A673 (cell line): ENCODE measurements at regions not wholly inside any gene's neighbourhood (a gene's known extent, or its start where the extent isn't known, plus 50 kb on each side); places are given as distances from the start of the nearest gene placed in this dataset.

Experiments
- BruUV-seq: library from RNA; stranded (reverse); fragments of 400-500 nt; replicated peaks from 2 replicates; lab custom pipeline; 2021; lab: Mats Ljungman, UMichigan
- CTCF ChIA-PET: fragments of 300-600 bp; sonication (Branson Sonifier 250); formaldehyde crosslinking; loops from one replicate; lab custom pipeline; 2022; ENCODE audit warnings: antibody characterized with exemption; lab: Charles Lee
- POLR2A ChIA-PET: fragments of 300-600 bp; sonication (Branson Sonifier 250); formaldehyde crosslinking; loops from one replicate; lab custom pipeline; 2022; ENCODE audit warnings: antibody characterized with exemption; ENCODE audit not compliant: low non-redundant PET; lab: Charles Lee
- DNase-seq: peaks from one replicate; pipeline ENCODE4 v3.0.0-alpha.2; 2015; ENCODE audit warnings: low spot score
- H3K27ac ChIP-seq: fragments of 200-600 bp; sonication (generic); 2 replicates; pipeline ENCODE4 v1.5.1; 2016; ENCODE audit warnings: mixed run types, low read depth, mild to moderate bottlenecking, mixed read lengths, antibody characterized with exemption, low read length; ENCODE audit not compliant: poor library complexity, severe bottlenecking
- H3K27me3 ChIP-seq: fragments of 200-600 bp; sonication (generic); replicated peaks from 2 replicates; pipeline ENCODE4 v1.6.1; 2017; ENCODE audit warnings: mixed run types, low read depth, mild to moderate bottlenecking, mixed read lengths, antibody characterized with exemption, low read length; ENCODE audit not compliant: insufficient read depth, poor library complexity
- H3K36me3 ChIP-seq: fragments of 200-600 bp; sonication (generic); 2 replicates; pipeline ENCODE4 v1.6.1; 2016; ENCODE audit warnings: mixed run types, mild to moderate bottlenecking, mixed read lengths, antibody characterized with exemption, low read length; ENCODE audit not compliant: insufficient read depth, poor library complexity, severe bottlenecking
- H3K4me1 ChIP-seq: fragments of 200-600 bp; sonication (generic); 2 replicates; pipeline ENCODE4 v1.6.1; 2017; ENCODE audit warnings: mixed run types, mild to moderate bottlenecking, mixed read lengths, antibody characterized with exemption, low read length; ENCODE audit not compliant: insufficient read depth, poor library complexity, severe bottlenecking
- H3K4me3 ChIP-seq: fragments of 200-600 bp; sonication (generic); 2 replicates; pipeline ENCODE4 v1.5.1; 2016; ENCODE audit warnings: low read depth, mixed run types, mild to moderate bottlenecking, mixed read lengths, low read length; ENCODE audit not compliant: poor library complexity, severe bottlenecking
- H3K9me3 ChIP-seq: fragments of 200-600 bp; sonication (generic); 2 replicates; pipeline ENCODE4 v1.6.1; 2016; ENCODE audit warnings: mixed run types, low read depth, mild to moderate bottlenecking, mixed read lengths, antibody characterized with exemption, low read length; ENCODE audit not compliant: poor library complexity, severe bottlenecking
- EZH2 ChIP-seq: fragments of 200-600 bp; sonication (generic); IDR thresholded peaks from 2 replicates; pipeline ENCODE4 v1.6.1; 2017; ENCODE audit warnings: borderline replicate concordance, low read depth, mild to moderate bottlenecking, mixed read lengths, antibody characterized with exemption, low read length; ENCODE audit not compliant: poor library complexity, severe bottlenecking
- intact Hi-C: fragments of 100-400 bp; cut with micrococcal nuclease; formaldehyde crosslinking; loops from one replicate; pipeline ENCODE4 v1.10.0; 2022; ENCODE audit not compliant: unreplicated experiment
- TF ChIP-seq, protein P1 (sequence below): fragments of 300-800, 200-600 bp; sonication (generic); conservative IDR thresholded peaks from 2 replicates; pipeline ENCODE4 v1.5.1; 2017; ENCODE audit warnings: low read depth, mild to moderate bottlenecking, antibody characterized with exemption, low read length, moderate library complexity, mixed read lengths

DNA sequence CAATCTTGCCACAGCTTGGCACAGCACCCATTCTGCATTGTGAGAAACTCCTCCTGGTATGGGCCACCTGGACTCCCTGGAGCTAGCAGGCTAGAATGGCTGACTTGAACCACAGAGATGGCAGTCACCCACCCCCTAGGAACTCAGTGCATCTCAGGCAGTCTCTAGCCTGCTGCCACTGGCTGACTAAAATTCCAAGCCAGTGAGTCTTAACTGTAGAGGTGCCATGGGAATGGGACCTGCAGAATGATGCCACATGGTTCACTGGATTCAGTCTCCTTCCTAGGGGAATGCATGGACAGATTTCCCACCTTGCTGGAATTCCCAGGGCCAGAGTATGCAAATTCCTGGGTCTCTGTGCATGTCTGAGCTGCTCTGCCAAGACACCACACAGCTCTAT lies 382.9 kb downstream of the MAN2A1 start:
- H3K9me3 ChIP-seq: no peaks in the 10 kb centered on the region
- BruUV-seq: no TSS peak
- ChIA-PET CTCF (no interaction called here), POLR2A (no interaction called here)
- H3K27me3 ChIP-seq: no peaks in the 10 kb centered on the region
- no peak overlapping the region for H3K27ac ChIP-seq
- TF ChIP-seq, protein P1, sequence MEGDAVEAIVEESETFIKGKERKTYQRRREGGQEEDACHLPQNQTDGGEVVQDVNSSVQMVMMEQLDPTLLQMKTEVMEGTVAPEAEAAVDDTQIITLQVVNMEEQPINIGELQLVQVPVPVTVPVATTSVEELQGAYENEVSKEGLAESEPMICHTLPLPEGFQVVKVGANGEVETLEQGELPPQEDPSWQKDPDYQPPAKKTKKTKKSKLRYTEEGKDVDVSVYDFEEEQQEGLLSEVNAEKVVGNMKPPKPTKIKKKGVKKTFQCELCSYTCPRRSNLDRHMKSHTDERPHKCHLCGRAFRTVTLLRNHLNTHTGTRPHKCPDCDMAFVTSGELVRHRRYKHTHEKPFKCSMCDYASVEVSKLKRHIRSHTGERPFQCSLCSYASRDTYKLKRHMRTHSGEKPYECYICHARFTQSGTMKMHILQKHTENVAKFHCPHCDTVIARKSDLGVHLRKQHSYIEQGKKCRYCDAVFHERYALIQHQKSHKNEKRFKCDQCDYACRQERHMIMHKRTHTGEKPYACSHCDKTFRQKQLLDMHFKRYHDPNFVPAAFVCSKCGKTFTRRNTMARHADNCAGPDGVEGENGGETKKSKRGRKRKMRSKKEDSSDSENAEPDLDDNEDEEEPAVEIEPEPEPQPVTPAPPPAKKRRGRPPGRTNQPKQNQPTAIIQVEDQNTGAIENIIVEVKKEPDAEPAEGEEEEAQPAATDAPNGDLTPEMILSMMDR: no peak
- TF ChIP-seq EZH2: no peak
- H3K4me3 ChIP-seq: no peak overlapping the region
- H3K36me3 ChIP-seq: no peaks in the 10 kb centered on the region
- no peaks in the 10 kb centered on the region for H3K4me1 ChIP-seq
- no peak for DNase-seq
- intact Hi-C loops: no loop called here

DNA sequence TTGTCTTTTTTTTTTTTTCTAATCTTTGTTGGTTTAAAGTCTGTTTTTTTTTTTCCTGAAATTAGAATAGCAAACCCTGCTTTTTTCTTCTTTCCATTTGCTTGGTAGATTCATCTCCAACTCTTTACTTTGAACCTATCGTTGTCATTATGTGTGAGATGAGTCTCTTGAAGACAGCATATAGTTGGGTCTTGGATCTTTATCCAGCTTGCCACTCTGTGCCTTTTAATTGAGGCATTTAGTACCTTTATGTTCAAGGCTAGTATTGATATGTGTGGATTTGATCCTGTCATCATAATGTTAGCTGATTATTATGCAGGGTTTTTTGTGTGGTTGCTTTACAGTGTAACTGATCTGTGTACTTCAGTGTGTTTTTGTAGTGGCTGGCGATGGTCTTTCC lies 383.8 kb downstream of the MAN2A1 start:
- ChIA-PET CTCF (no interaction called here), POLR2A (no interaction called here)
- H3K4me3 ChIP-seq: no peak overlapping the region
- no peak for DNase-seq
- H3K9me3 ChIP-seq: no peaks in the 10 kb centered on the region
- no peaks in the 10 kb centered on the region for H3K36me3 ChIP-seq
- no peak overlapping the region for H3K27ac ChIP-seq
- no TSS peak for BruUV-seq
- no peaks in the 10 kb centered on the region for H3K27me3 ChIP-seq
- no peak for TF ChIP-seq EZH2
- TF ChIP-seq, protein P1: no peak
- H3K4me1 ChIP-seq: no peaks in the 10 kb centered on the region
- intact Hi-C loops: no loop called here

DNA sequence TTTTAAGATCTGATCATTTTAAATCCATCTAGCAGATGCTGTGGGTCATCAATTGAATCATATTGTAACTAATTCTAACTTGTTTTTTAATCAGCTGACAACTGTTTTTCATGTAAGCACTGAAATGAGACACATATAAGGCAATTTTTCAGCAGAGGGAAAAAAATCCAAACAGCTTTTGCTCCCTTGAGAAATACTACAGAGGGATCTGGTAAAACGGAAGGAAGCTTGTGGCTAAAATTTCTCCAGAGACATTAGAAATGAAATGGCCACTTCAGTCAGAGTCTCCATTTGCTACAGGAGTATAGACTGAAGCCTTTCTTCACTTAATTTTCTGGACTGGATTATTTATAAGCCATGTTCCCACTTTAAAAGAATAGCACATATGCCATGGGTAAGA lies 385.9 kb downstream of the MAN2A1 start:
- H3K4me1 ChIP-seq: no peaks in the 10 kb centered on the region
- intact Hi-C loops: no loop called here
- TF ChIP-seq EZH2: no peak
- TF ChIP-seq, protein P1: no peak
- no peaks in the 10 kb centered on the region for H3K9me3 ChIP-seq
- no peaks in the 10 kb centered on the region for H3K27me3 ChIP-seq
- POLR2A ChIA-PET: no interaction called here
- no TSS peak for BruUV-seq
- CTCF ChIA-PET: no interaction called here
- no peak overlapping the region for H3K27ac ChIP-seq
- H3K4me3 ChIP-seq: no peak overlapping the region
- no peaks in the 10 kb centered on the region for H3K36me3 ChIP-seq
- no peak for DNase-seq
